HepG2 (cell line): ENCODE measurements at regions not wholly inside any gene's neighbourhood (a gene's known extent, or its start where the extent isn't known, plus 50 kb on each side); places are given as distances from the start of the nearest gene placed in this dataset.

Experiments used
- ATAC-seq: fragments of 200-7000 bp; cut with Tn5 transposase; 3 replicates; pipeline ENCODE4 v1.9.1; 2020; ENCODE audit warnings: mild to moderate bottlenecking, moderate library complexity
- BruUV-seq: library from RNA; stranded (reverse); fragments of 400-500 nt; replicated peaks from 2 replicates; lab custom pipeline; 2021; lab: Mats Ljungman, UMichigan
- CTCF ChIA-PET: fragments of 300-600 bp; formaldehyde crosslinking; extraction: SDS; loops from one replicate; lab custom pipeline; 2021; ENCODE audit warnings: low total read pairs, inconsistent platforms, low intra/inter-chr PET ratio; lab: Yijun Ruan, JAX
- POLR2A ChIA-PET: fragments of 350-600 bp; sonication (Branson Sonifier 250); formaldehyde crosslinking; loops from one replicate; lab custom pipeline; 2020; ENCODE audit warnings: antibody characterized with exemption, inconsistent platforms; lab: Yijun Ruan, JAX
- DNase-seq: peaks from one replicate; pipeline ENCODE4 v3.0.0-alpha.2; 2015; ENCODE audit warnings: low spot score
- FAIRE-seq: peaks from 3 replicates; lab custom pipeline; 2011; peaks lifted over from hg19 to GRCh38; lab: Jason Lieb, UNC
- H2AFZ ChIP-seq: one replicate; pipeline ENCODE4 v1.6.1; 2011; ENCODE audit warnings: low read length, inconsistent platforms
- H3K27ac ChIP-seq: fragments of 300-600 bp; 3 replicates; pipeline ENCODE4 v1.8.0; 2011; ENCODE audit warnings: mixed run types, mild to moderate bottlenecking, mixed read lengths, low read length, inconsistent platforms; ENCODE audit not compliant: insufficient read depth; ENCODE audit errors: extremely low read length
- H3K27me3 ChIP-seq, 2 experiments: fragments of 200-600 bp in 1 of 2; 2 replicates in 1 of 2; 3 replicates in 1 of 2; pipeline versions ENCODE4 v1.6.0 to v1.8.0; 2011; ENCODE audit warnings: low read length in 2 of 2, mild to moderate bottlenecking in 2 of 2, moderate library complexity in 2 of 2, inconsistent platforms in 1 of 2; ENCODE audit not compliant: insufficient read depth in 2 of 2, control insufficient read depth in 1 of 2
- H3K36me3 ChIP-seq, 2 experiments: fragments of 200-600 bp in 1 of 2; replicated peaks in 1 of 2; 2 replicates in 1 of 2; 3 replicates in 1 of 2; pipeline versions ENCODE4 v1.5.1 to v1.8.0; 2011; ENCODE audit warnings: low read length in 2 of 2, inconsistent platforms in 1 of 2; ENCODE audit not compliant: insufficient read depth in 2 of 2, control insufficient read depth in 1 of 2
- H3K4me1 ChIP-seq: 2 replicates; pipeline ENCODE4 v1.5.1; 2012; ENCODE audit warnings: low read length, inconsistent platforms; ENCODE audit not compliant: insufficient read depth
- H3K4me2 ChIP-seq: 2 replicates; pipeline ENCODE4 v1.6.0; 2011; ENCODE audit warnings: low read depth, low read length, inconsistent platforms
- H3K4me3 ChIP-seq, 3 experiments: fragments of 200-600 bp in 1 of 3; sonication (generic), shearing (Covaris generic) in 1 of 3; replicated peaks in 1 of 3; 2 replicates each; pipeline ENCODE4 v1.5.1; 2011 to 2016; ENCODE audit warnings: low read length in 3 of 3, inconsistent platforms in 2 of 3, low read depth in 2 of 3, mild to moderate bottlenecking in 2 of 3, control low read depth in 1 of 3, mixed read lengths in 1 of 3; ENCODE audit not compliant: insufficient read depth in 1 of 3
- H3K79me2 ChIP-seq: one replicate; pipeline ENCODE4 v1.6.1; 2011; ENCODE audit warnings: low read length, inconsistent platforms; ENCODE audit not compliant: insufficient read depth
- H3K9ac ChIP-seq: 2 replicates; pipeline ENCODE4 v1.6.0; 2011; ENCODE audit warnings: mild to moderate bottlenecking, low read depth, low read length, inconsistent platforms; ENCODE audit not compliant: insufficient read depth
- H3K9me3 ChIP-seq: 2 replicates; pipeline ENCODE4 v1.5.1; 2012; ENCODE audit warnings: mild to moderate bottlenecking, low read length
- H4K20me1 ChIP-seq: 2 replicates; pipeline ENCODE4 v1.6.0; 2011; ENCODE audit warnings: inconsistent platforms, mild to moderate bottlenecking, low read length, moderate library complexity; ENCODE audit not compliant: insufficient read depth
- DPF2 ChIP-seq: sonication (generic); formaldehyde crosslinking; IDR thresholded peaks from 2 replicates; pipeline ENCODE4 v1.4.0; 2020; ENCODE audit warnings: mild to moderate bottlenecking, low read depth, missing genetic modification reagents, borderline replicate concordance
- KLF9 ChIP-seq: IDR thresholded peaks from 2 replicates; pipeline ENCODE4 v1.6.1; 2016; ENCODE audit warnings: low read depth
- SIX1 ChIP-seq: sonication (generic); formaldehyde crosslinking; IDR thresholded peaks from 2 replicates; pipeline ENCODE4 v1.4.0; 2020; ENCODE audit warnings: missing genetic modification reagents, borderline replicate concordance
- ZBTB42 ChIP-seq: sonication (generic); formaldehyde crosslinking; IDR thresholded peaks from 2 replicates; pipeline ENCODE4 v1.5.0; 2020; ENCODE audit warnings: mild to moderate bottlenecking, missing genetic modification reagents
- ZIK1 ChIP-seq: sonication (generic); formaldehyde crosslinking; IDR thresholded peaks from 2 replicates; pipeline ENCODE4 v1.5.0; 2020; ENCODE audit warnings: mild to moderate bottlenecking, low read depth, missing genetic modification reagents, borderline replicate concordance
- ZMYM3 ChIP-seq: sonication (generic); formaldehyde crosslinking; IDR thresholded peaks from 2 replicates; pipeline ENCODE4 v1.5.1; 2020; ENCODE audit warnings: mild to moderate bottlenecking, missing genetic modification reagents
- ZNF382 ChIP-seq: sonication (generic); formaldehyde crosslinking; IDR thresholded peaks from 2 replicates; pipeline ENCODE4 v1.5.0; 2020; ENCODE audit warnings: missing genetic modification reagents, mild to moderate bottlenecking, borderline replicate concordance
- ZNF780A ChIP-seq: sonication (generic); formaldehyde crosslinking; IDR thresholded peaks from 2 replicates; pipeline ENCODE4 v1.8.0; 2022; ENCODE audit warnings: mild to moderate bottlenecking, missing genetic modification reagents, moderate library complexity
- WGBS: methylation state at CpG from one replicate; pipeline ENCODE4 v1.1.6; 2017; ENCODE audit warnings: low lambda C conversion rate; 5-methylcytosine and 5-hydroxymethylcytosine counted together
- in situ Hi-C: cut with HindIII; loops from 2 replicates; pipeline ENCODE4 v1.10.0; 2017; ENCODE audit warnings: low pct_unique_long_range_greater_than_20kb; ENCODE audit not compliant: extremely low pct_ligation_motif_present
- intact Hi-C: fragments of 100-400 bp; cut with micrococcal nuclease; formaldehyde crosslinking; loops from one replicate; pipeline ENCODE4 v1.10.0; 2022; ENCODE audit not compliant: unreplicated experiment
- TF ChIP-seq, protein P1 (sequence below): sonication (generic); formaldehyde crosslinking; IDR thresholded peaks from 2 replicates; pipeline ENCODE4; 2020; ENCODE audit warnings: missing genetic modification reagents, mild to moderate bottlenecking, borderline replicate concordance

DNA sequence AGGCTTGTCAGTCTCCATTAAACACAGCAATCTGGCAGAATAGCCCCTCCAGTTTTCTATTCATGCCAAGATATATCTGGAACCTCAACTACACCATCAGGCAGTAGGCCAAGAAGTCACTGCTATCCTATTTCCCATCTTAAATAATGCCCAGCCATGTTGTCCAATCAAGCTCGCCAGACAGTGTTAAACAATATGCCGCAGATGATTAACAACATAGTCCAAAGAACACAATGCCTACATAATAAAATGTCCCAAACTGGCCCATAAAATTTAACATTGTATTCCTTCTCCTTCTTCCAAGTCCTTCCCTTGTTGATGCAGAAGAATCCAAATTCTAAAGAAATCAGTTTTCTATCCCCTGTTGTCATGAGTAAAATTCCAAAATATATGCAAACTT lies 427.4 kb upstream of the PPP2R3A start (continued):
- TF ChIP-seq, protein P1, sequence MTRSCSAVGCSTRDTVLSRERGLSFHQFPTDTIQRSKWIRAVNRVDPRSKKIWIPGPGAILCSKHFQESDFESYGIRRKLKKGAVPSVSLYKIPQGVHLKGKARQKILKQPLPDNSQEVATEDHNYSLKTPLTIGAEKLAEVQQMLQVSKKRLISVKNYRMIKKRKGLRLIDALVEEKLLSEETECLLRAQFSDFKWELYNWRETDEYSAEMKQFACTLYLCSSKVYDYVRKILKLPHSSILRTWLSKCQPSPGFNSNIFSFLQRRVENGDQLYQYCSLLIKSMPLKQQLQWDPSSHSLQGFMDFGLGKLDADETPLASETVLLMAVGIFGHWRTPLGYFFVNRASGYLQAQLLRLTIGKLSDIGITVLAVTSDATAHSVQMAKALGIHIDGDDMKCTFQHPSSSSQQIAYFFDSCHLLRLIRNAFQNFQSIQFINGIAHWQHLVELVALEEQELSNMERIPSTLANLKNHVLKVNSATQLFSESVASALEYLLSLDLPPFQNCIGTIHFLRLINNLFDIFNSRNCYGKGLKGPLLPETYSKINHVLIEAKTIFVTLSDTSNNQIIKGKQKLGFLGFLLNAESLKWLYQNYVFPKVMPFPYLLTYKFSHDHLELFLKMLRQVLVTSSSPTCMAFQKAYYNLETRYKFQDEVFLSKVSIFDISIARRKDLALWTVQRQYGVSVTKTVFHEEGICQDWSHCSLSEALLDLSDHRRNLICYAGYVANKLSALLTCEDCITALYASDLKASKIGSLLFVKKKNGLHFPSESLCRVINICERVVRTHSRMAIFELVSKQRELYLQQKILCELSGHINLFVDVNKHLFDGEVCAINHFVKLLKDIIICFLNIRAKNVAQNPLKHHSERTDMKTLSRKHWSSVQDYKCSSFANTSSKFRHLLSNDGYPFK (CRISPR knock-in tag): no peak
- TF ChIP-seq ZMYM3: no peak
- no peak for TF ChIP-seq ZIK1 (CRISPR knock-in tag)
- TF ChIP-seq KLF9 (CRISPR knock-in tag): no peak
- TF ChIP-seq DPF2 (CRISPR knock-in tag): no peak
- TF ChIP-seq ZNF382: no peak
- no peak for TF ChIP-seq ZBTB42 (CRISPR knock-in tag)
- no peak for TF ChIP-seq SIX1 (CRISPR knock-in tag)

DNA sequence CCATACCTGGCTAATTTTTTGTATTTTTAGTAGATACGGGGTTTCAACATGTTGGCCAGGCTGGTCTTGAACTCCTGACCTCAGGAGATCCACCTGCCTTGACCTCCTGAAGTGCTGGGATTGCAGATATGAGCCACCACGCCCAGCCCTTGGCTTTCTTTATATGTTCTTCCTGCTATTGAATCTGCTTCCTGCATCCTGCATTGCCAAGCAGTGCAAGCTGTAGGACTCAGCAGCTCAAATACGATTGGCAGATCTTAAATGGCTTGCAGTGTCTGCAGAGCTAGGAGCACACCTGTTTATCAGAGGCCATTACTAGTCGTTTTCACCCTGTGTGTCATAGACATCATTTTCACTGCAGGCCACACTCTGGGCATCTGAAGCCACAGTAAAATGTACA lies 426.2 kb upstream of the PPP2R3A start:
- TF ChIP-seq ZNF780A: no peak
- Histone ChIP-seq H3K4me1 (no peaks in the 10 kb centered on the region), H3K9ac (no peak overlapping the region), H3K27ac (no peak overlapping the region), H3K4me3 (no peak overlapping the region), H2AFZ (no peak overlapping the region), H3K79me2 (no peaks in the 10 kb centered on the region), H3K4me2 (no peak overlapping the region), H3K9me3 (no peaks in the 10 kb centered on the region), H3K27me3 (no peaks in the 10 kb centered on the region), H3K36me3 (no peaks in the 10 kb centered on the region), H4K20me1 (no peaks in the 10 kb centered on the region)
- intact Hi-C loops: no loop called here
- BruUV-seq: no TSS peak
- FAIRE-seq: no peak
- ATAC-seq: no peak
- in situ Hi-C loops: no loop called here
- POLR2A ChIA-PET: no interaction called here
- WGBS: 3% methylated on average over 4 of the region's 4 CpGs
- CTCF ChIA-PET: no interaction called here
- no peak for DNase-seq
